Neural cell (in vitro differentiated cells): ENCODE measurements at regions not wholly inside any gene's neighbourhood (a gene's known extent, or its start where the extent isn't known, plus 50 kb on each side); places are given as distances from the start of the nearest gene placed in this dataset.

ENCODE experiments used
- H2AFZ ChIP-seq: fragments of 200-600, 300-800 bp; sonication (generic), shearing (Covaris generic); 2 replicates; pipeline ENCODE4 v1.6.0; 2014; ENCODE audit warnings: low read depth, mild to moderate bottlenecking, antibody characterized with exemption, low read length, moderate library complexity
- H3F3A ChIP-seq: fragments of 200-600 bp; shearing (Covaris generic); 2 replicates; pipeline ENCODE4 v1.6.1; 2016; ENCODE audit warnings: mild to moderate bottlenecking, moderate library complexity, mixed read lengths, antibody characterized with exemption, low read length; ENCODE audit not compliant: insufficient read depth, poor library complexity, severe bottlenecking
- H3K27ac ChIP-seq: fragments of 200-600, 300-800 bp; sonication (generic), shearing (Covaris generic); 2 replicates; pipeline ENCODE4 v1.5.1; 2014; ENCODE audit warnings: mild to moderate bottlenecking, low read length, moderate library complexity
- H3K27me3 ChIP-seq: fragments of 300-800, 200-600 bp; sonication (generic), shearing (Covaris generic); 2 replicates; pipeline ENCODE4 v1.6.0; 2014; ENCODE audit warnings: mild to moderate bottlenecking, low read depth, low read length, moderate library complexity; ENCODE audit not compliant: insufficient read depth
- H3K36me3 ChIP-seq: fragments of 300-800, 200-600 bp; sonication (generic), shearing (Covaris generic); 2 replicates; pipeline ENCODE4 v1.5.1; 2014; ENCODE audit warnings: mild to moderate bottlenecking, antibody characterized with exemption, low read length, moderate library complexity; ENCODE audit not compliant: insufficient read depth
- H3K4me2 ChIP-seq: fragments of 300-800, 200-600 bp; sonication (generic), shearing (Covaris generic); 2 replicates; pipeline ENCODE4 v1.6.0; 2014; ENCODE audit warnings: mild to moderate bottlenecking, low read length
- H3K4me3 ChIP-seq: fragments of 300-800, 200-600 bp; sonication (generic), shearing (Covaris generic); 2 replicates; pipeline ENCODE4 v1.5.1; 2014; ENCODE audit warnings: mild to moderate bottlenecking, low read length, moderate library complexity
- H3K79me2 ChIP-seq: fragments of 200-600 bp; shearing (Covaris generic); replicated peaks from 2 replicates; pipeline ENCODE4 v1.6.0; 2014; ENCODE audit warnings: mild to moderate bottlenecking, low read length, moderate library complexity; ENCODE audit not compliant: insufficient read depth
- H3K9ac ChIP-seq: fragments of 300-800, 200-600 bp; sonication (generic), shearing (Covaris generic); 2 replicates; pipeline ENCODE4 v1.6.1; 2016; ENCODE audit warnings: mild to moderate bottlenecking, low read length, mixed read lengths
- H3K9me2 ChIP-seq: fragments of 200-600 bp; shearing (Covaris generic); 2 replicates; pipeline ENCODE4 v1.6.1; 2016; ENCODE audit warnings: mild to moderate bottlenecking, low read length, mixed read lengths; ENCODE audit not compliant: insufficient read depth
- H3K9me3 ChIP-seq: fragments of 200-600, 300-800 bp; sonication (generic), shearing (Covaris generic); 2 replicates; pipeline ENCODE4 v1.6.1; 2016; ENCODE audit warnings: mild to moderate bottlenecking, mixed run types, low read length, moderate library complexity, mixed read lengths
- H4K20me1 ChIP-seq: fragments of 200-600 bp; shearing (Covaris generic); 2 replicates; pipeline ENCODE4 v1.6.1; 2016; ENCODE audit warnings: mild to moderate bottlenecking, mixed run types; ENCODE audit not compliant: insufficient read depth
- CTCF ChIP-seq: fragments of 450-650 bp; IDR thresholded peaks from 2 replicates; pipeline ENCODE4 v1.5.1; 2014; ENCODE audit warnings: antibody characterized with exemption, mild to moderate bottlenecking, moderate library complexity; ENCODE audit not compliant: poor library complexity, severe bottlenecking
- EP300 ChIP-seq: fragments of 450-650 bp; conservative IDR thresholded peaks from 2 replicates; pipeline ENCODE4 v1.6.1; 2014; ENCODE audit warnings: antibody characterized with exemption, mild to moderate bottlenecking, moderate library complexity; ENCODE audit not compliant: poor library complexity, severe bottlenecking
- EZH2 ChIP-seq: fragments of 200-600, 300-800 bp; shearing (Covaris generic), sonication (generic); IDR thresholded peaks from 2 replicates; pipeline ENCODE4 v1.6.1; 2014; ENCODE audit warnings: antibody characterized with exemption, low read length, borderline replicate concordance, mild to moderate bottlenecking; ENCODE audit not compliant: insufficient read depth, poor library complexity, severe bottlenecking
- MXI1 ChIP-seq: fragments of 450-650 bp; conservative IDR thresholded peaks from 2 replicates; pipeline ENCODE4 v1.6.1; 2014; ENCODE audit warnings: antibody characterized with exemption, mild to moderate bottlenecking; ENCODE audit not compliant: poor library complexity, severe bottlenecking
- POLR2AphosphoS5 ChIP-seq: IDR thresholded peaks from 2 replicates; pipeline ENCODE4 v1.6.1; 2012
- RAD21 ChIP-seq: fragments of 450-650 bp; conservative IDR thresholded peaks from 2 replicates; pipeline ENCODE4 v1.6.1; 2014; ENCODE audit warnings: antibody characterized with exemption, mild to moderate bottlenecking, moderate library complexity
- SMC3 ChIP-seq: fragments of 450-650 bp; conservative IDR thresholded peaks from 2 replicates; pipeline ENCODE4 v1.6.1; 2014; ENCODE audit warnings: antibody characterized with exemption, mild to moderate bottlenecking, moderate library complexity; ENCODE audit not compliant: poor library complexity
- TAF1 ChIP-seq: IDR thresholded peaks from 2 replicates; pipeline ENCODE4 v1.6.1; 2012; ENCODE audit warnings: low read depth
- TF ChIP-seq, protein P1 (sequence below): IDR thresholded peaks from 2 replicates; pipeline ENCODE4 v1.6.1; 2012; ENCODE audit warnings: borderline replicate concordance

DNA sequence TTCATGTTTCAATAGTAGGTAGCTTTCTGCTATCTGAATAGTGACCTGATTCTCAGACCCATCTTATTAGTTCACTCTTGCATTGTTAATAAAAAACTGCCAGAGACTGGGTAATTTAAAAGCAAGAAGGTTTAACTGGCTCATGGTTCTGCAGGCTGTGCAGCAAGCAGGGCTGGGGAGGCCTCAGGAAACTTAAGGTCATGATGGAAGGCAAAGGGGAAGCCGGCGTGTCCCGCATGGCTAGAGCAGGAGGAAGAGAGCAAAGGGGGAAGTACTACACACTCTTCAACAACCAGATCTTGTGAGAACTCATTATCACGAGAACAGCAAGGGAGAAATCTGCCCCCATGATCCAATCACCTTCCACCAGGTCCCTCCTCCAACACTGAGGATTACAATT, 185.2 kb upstream of the PITRM1 start:
- Histone ChIP-seq H3K27ac (no peak overlapping the region), H3K4me2 (no peak overlapping the region), H4K20me1 (no peaks in the 10 kb centered on the region), H3K9ac (no peak overlapping the region), H3F3A (no peaks in the 10 kb centered on the region), H3K36me3 (no peaks in the 10 kb centered on the region), H2AFZ (no peak overlapping the region), H3K9me3 (no peaks in the 10 kb centered on the region), H3K9me2 (no peaks in the 10 kb centered on the region), H3K27me3 (no peaks in the 10 kb centered on the region), H3K4me3 (no peak overlapping the region), H3K79me2 (no peaks in the 10 kb centered on the region)
- TF ChIP-seq MXI1 (no peak), TAF1 (no peak), POLR2AphosphoS5 (no peak), RAD21 (no peak), EP300 (no peak), EZH2 (no peak), CTCF (no peak), SMC3 (no peak)
- TF ChIP-seq, protein P1, sequence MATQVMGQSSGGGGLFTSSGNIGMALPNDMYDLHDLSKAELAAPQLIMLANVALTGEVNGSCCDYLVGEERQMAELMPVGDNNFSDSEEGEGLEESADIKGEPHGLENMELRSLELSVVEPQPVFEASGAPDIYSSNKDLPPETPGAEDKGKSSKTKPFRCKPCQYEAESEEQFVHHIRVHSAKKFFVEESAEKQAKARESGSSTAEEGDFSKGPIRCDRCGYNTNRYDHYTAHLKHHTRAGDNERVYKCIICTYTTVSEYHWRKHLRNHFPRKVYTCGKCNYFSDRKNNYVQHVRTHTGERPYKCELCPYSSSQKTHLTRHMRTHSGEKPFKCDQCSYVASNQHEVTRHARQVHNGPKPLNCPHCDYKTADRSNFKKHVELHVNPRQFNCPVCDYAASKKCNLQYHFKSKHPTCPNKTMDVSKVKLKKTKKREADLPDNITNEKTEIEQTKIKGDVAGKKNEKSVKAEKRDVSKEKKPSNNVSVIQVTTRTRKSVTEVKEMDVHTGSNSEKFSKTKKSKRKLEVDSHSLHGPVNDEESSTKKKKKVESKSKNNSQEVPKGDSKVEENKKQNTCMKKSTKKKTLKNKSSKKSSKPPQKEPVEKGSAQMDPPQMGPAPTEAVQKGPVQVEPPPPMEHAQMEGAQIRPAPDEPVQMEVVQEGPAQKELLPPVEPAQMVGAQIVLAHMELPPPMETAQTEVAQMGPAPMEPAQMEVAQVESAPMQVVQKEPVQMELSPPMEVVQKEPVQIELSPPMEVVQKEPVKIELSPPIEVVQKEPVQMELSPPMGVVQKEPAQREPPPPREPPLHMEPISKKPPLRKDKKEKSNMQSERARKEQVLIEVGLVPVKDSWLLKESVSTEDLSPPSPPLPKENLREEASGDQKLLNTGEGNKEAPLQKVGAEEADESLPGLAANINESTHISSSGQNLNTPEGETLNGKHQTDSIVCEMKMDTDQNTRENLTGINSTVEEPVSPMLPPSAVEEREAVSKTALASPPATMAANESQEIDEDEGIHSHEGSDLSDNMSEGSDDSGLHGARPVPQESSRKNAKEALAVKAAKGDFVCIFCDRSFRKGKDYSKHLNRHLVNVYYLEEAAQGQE, result no peak

- no peaks in the 10 kb centered on the region for H3K27me3 ChIP-seq
- H3K36me3 ChIP-seq, result no peaks in the 10 kb centered on the region
- H3K79me2 ChIP-seq, result no peaks in the 10 kb centered on the region
- no peaks in the 10 kb centered on the region for H3F3A ChIP-seq
- no peaks in the 10 kb centered on the region for H3K9me2 ChIP-seq
- no peak for TF ChIP-seq TAF1
- TF ChIP-seq, protein P1, result no peak
- H4K20me1 ChIP-seq, result no peaks in the 10 kb centered on the region
- H3K4me3 ChIP-seq, result no peak overlapping the region
- H3K9ac ChIP-seq, result no peak overlapping the region
- no peaks in the 10 kb centered on the region for H3K9me3 ChIP-seq
- no peak overlapping the region for H3K27ac ChIP-seq
- H3K4me2 ChIP-seq, result no peak overlapping the region
- H2AFZ ChIP-seq, result no peak overlapping the region
These were observed 183.0 kb upstream of the PITRM1 start for GRCh38 chr10:3355536-3355935.
